ENCODE measurements at regions not wholly inside any gene's neighbourhood (a gene's known extent, or its start where the extent isn't known, plus 50 kb on each side); places are given as distances from the start of the nearest gene placed in this dataset.
"Not testable (repeated sequence)": the region's sequence is repeated elsewhere in the genome, so short reads cannot be mapped to it uniquely, and the experiment has no call there.

- TF ChIP-seq, protein P1, sequence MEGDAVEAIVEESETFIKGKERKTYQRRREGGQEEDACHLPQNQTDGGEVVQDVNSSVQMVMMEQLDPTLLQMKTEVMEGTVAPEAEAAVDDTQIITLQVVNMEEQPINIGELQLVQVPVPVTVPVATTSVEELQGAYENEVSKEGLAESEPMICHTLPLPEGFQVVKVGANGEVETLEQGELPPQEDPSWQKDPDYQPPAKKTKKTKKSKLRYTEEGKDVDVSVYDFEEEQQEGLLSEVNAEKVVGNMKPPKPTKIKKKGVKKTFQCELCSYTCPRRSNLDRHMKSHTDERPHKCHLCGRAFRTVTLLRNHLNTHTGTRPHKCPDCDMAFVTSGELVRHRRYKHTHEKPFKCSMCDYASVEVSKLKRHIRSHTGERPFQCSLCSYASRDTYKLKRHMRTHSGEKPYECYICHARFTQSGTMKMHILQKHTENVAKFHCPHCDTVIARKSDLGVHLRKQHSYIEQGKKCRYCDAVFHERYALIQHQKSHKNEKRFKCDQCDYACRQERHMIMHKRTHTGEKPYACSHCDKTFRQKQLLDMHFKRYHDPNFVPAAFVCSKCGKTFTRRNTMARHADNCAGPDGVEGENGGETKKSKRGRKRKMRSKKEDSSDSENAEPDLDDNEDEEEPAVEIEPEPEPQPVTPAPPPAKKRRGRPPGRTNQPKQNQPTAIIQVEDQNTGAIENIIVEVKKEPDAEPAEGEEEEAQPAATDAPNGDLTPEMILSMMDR (IDR thresholded peaks at IDR 0.05; ENCODE audit: unreplicated experiment in 3 of 3) = no peak
- Mint-ChIP-seq H3K27ac (no peak overlapping the region), H3K27me3 (ENCODE audit: low read depth) (no peaks in the 10 kb centered on the region), H3K36me3 (ENCODE audit: low read depth) (no peaks in the 10 kb centered on the region), H3K4me1 (no peaks in the 10 kb centered on the region), H3K9me3 (peaks cover 7% of the 10 kb centered on the region), H3K4me3 (no peak overlapping the region)
Measured at GRCh38 chr7:136117539-136117938, 140.4 kb upstream of the MTPN start.

DNA sequence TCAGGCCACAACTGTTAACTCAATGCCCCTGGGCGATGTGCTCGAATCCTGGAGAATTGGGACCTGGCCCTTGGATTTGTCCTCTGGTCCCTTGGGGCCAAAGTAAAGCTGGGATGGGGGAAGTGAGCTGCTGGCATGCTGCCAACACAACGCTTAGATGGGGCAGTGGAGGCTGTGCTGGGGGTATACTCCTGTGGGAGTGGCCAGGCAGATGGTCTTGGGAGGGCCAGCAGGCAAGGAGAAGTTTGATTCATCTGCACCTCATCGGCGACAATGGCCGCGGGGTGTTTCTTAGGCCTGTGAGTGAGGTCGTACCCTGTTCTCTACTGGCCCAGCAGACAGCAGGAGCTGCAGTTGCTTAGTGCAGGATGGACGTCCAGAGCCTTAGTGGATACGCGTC, 139.0 kb upstream of the MTPN start:
- Mint-ChIP-seq H3K4me3 (no peak overlapping the region), H3K9me3 (peaks cover 16% of the 10 kb centered on the region), H3K27me3 (ENCODE audit: low read depth) (no peaks in the 10 kb centered on the region), H3K36me3 (ENCODE audit: low read depth) (no peaks in the 10 kb centered on the region), H3K27ac (no peak overlapping the region), H3K4me1 (no peaks in the 10 kb centered on the region)
- TF ChIP-seq, protein P1 (IDR thresholded peaks at IDR 0.05; ENCODE audit: unreplicated experiment in 3 of 3) = no peak

GRCh38 chr7:136114966-136115762, 138.0 kb upstream of the MTPN start:
- H3K36me3 Mint-ChIP-seq (ENCODE audit: low read depth) = no peaks in the 10 kb centered on the region
- H3K27me3 Mint-ChIP-seq (ENCODE audit: low read depth) = no peaks in the 10 kb centered on the region
- H3K9me3 Mint-ChIP-seq = peaks cover 25% of the 10 kb centered on the region
- H3K27ac Mint-ChIP-seq = no peak overlapping the region
- H3K4me3 Mint-ChIP-seq = no peak overlapping the region
- TF ChIP-seq, protein P1 (IDR thresholded peaks at IDR 0.05; ENCODE audit: unreplicated experiment in 3 of 3) = peak; percentile 47 to 62 (median 57)
- H3K4me1 Mint-ChIP-seq = no peaks in the 10 kb centered on the region

DNA sequence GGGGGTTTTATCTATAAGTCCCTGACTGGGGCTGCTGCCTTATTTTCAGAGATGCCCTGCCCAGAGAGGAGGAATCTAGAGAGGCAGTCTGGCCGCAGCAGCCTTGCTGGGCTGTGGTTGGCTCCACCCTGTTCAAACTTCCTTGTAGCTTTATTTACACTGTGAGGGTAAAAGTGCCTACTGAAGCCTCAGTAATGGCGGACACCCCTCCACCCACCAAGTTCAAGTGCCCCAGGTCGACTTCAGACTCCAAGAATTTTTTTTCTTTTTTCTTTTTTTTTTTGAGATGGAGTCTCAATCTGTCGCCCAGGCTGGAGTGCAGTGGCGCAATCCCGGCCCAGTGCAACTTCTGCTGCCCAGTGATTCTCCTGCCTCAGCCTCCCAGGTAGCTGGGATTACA, 137.3 kb upstream of the MTPN start:
- H3K9me3 Mint-ChIP-seq = peaks cover 28% of the 10 kb centered on the region
- not testable (repeated sequence) for H3K27ac Mint-ChIP-seq; H3K36me3 Mint-ChIP-seq (ENCODE audit: low read depth); H3K27me3 Mint-ChIP-seq (ENCODE audit: low read depth); H3K4me3 Mint-ChIP-seq; H3K4me1 Mint-ChIP-seq

DNA sequence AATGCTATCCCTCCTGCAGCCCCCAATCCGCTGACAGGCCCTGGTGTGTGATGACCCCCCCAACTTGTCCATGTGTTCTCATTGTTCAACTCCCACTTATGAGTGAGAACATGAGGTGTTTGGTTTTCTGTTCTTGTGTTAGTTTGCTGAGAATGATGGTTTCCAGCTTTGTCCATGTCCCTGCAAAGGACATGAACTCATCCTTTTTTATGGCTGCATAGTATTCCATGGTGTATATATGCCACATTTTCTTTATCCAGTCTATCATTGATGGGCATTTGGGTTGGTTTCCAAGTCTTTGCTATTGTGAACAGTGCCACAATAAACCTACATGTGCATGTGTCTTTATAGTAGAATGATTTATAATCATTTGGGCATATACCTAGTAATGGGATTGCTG, 131.9 kb upstream of the MTPN start:
- H3K4me3 Mint-ChIP-seq; H3K4me1 Mint-ChIP-seq; H3K27ac Mint-ChIP-seq; H3K36me3 Mint-ChIP-seq (ENCODE audit: low read depth); H3K27me3 Mint-ChIP-seq (ENCODE audit: low read depth): not testable (repeated sequence)
- peaks cover 47% of the 10 kb centered on the region for H3K9me3 Mint-ChIP-seq

- Mint-ChIP-seq H3K27ac (no peak overlapping the region), H3K36me3 (ENCODE audit: low read depth) (no peaks in the 10 kb centered on the region), H3K4me1 (no peaks in the 10 kb centered on the region), H3K9me3 (peaks cover 25% of the 10 kb centered on the region), H3K27me3 (ENCODE audit: low read depth) (no peaks in the 10 kb centered on the region), H3K4me3 (no peak overlapping the region)
- TF ChIP-seq, protein P1 (IDR thresholded peaks at IDR 0.05; ENCODE audit: unreplicated experiment in 3 of 3) = no peak
Measured at GRCh38 chr7:136105191-136105590, 128.0 kb upstream of the MTPN start.

- H3K4me3 Mint-ChIP-seq = no peak overlapping the region
Measured at GRCh38 chr7:136104269-136104603, 127.1 kb upstream of the MTPN start.

More at GRCh38 chr7:136104269-136104603, 127.1 kb upstream of the MTPN start:
- TF ChIP-seq, protein P1 (IDR thresholded peaks at IDR 0.05; ENCODE audit: unreplicated experiment in 3 of 3) = no peak
- H3K9me3 Mint-ChIP-seq = peaks cover 23% of the 10 kb centered on the region
- no peak overlapping the region for H3K27ac Mint-ChIP-seq
- no peaks in the 10 kb centered on the region for H3K27me3 Mint-ChIP-seq (ENCODE audit: low read depth)
- H3K36me3 Mint-ChIP-seq (ENCODE audit: low read depth) = no peaks in the 10 kb centered on the region
- no peaks in the 10 kb centered on the region for H3K4me1 Mint-ChIP-seq

Data from nephron (organoid).